ENCODE measurements at regions not wholly inside any gene's neighbourhood (a gene's known extent, or its start where the extent isn't known, plus 50 kb on each side); places are given as distances from the start of the nearest gene placed in this dataset.

GRCh38 chr3:43197181-43197580 lies 89.2 kb upstream of the SNRK start:
- no peak for TF ChIP-seq CTCF (IDR thresholded peaks at IDR 0.05; ENCODE audit: extremely low read depth, missing control alignments)
- no peak for DNase-seq (ENCODE audit: low spot score)

GRCh38 chr3:43196721-43197120 lies 89.6 kb upstream of the SNRK start:
- no peak for TF ChIP-seq CTCF (IDR thresholded peaks at IDR 0.05; ENCODE audit: extremely low read depth, missing control alignments)
- DNase-seq (ENCODE audit: low spot score): no peak

DNA sequence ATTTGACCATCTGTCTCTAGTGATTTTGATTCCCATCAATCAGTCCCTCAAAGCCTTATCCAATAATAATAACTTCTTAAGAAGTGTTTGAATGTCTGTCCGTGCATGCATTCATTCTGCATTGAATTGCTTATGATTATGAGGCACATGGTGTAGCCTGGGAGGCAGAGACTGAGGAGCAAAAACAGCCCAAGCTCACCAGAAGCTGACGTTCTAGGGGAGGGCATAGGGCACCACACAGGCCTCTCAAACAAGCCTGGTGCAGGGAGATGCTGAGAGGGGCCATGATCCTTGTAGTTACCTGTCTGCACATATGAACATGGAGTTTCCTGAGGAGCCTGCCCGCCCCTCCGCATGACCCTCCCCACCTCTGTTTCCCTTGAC lies 89.2 kb upstream of the POMGNT2 start:
- DNase-seq (ENCODE audit: low spot score): no peak
- TF ChIP-seq CTCF (IDR thresholded peaks at IDR 0.05; ENCODE audit: extremely low read depth, missing control alignments): no peak

GRCh38 chr3:43194490-43195114 lies 88.7 kb upstream of the POMGNT2 start:
- no peak for TF ChIP-seq CTCF (IDR thresholded peaks at IDR 0.05; ENCODE audit: extremely low read depth, missing control alignments)
- no peak for DNase-seq (ENCODE audit: low spot score)

- no peak for TF ChIP-seq CTCF (IDR thresholded peaks at IDR 0.05; ENCODE audit: extremely low read depth, missing control alignments)
- no peak for DNase-seq (ENCODE audit: low spot score)
Observed at GRCh38 chr3:43194069-43194468, 88.2 kb upstream of the POMGNT2 start.

DNA sequence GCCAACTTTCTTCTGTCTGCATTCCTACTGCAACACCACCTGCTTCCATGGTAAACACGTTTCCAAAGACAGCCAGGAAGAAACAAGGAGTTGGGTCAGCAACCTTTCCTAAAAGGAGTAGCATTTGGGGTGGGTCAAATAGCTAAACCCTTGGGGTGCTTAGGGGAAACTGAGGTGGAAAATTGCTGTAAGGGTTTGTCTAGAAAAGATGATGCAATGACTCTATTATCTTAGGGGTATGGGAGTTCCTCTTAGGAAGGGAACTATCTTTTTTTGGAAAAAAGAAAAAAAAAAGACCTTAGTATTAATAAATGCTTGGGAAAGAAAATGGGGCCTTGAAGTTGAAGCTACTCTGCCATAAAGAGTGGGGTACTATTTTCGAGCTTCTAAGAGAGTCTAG lies 86.1 kb upstream of the POMGNT2 start:
- DNase-seq (ENCODE audit: low spot score): no peak
- TF ChIP-seq CTCF (IDR thresholded peaks at IDR 0.05; ENCODE audit: extremely low read depth, missing control alignments): no peak

DNA sequence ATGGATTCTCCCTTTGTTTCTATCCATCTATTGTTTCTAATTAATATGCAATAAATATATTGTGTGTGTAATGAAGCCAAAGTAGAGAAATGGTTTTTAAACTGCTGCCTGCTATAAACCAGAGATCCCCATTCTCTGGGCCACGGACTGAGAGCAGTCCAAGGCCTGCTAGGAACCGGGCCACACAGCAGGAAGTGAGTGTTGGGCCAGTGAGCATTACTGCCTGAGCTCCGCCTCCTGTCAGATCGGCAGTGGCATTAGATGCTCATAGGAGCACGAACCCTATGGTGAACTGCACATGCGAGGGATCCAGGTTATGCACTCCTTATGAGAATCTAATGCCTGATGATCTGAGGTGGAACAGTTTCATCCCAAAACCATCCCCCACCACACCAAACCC lies 85.2 kb upstream of the POMGNT2 start:
- TF ChIP-seq CTCF (IDR thresholded peaks at IDR 0.05; ENCODE audit: extremely low read depth, missing control alignments): no peak
- DNase-seq (ENCODE audit: low spot score): no peak

All from GM20000 (cell line).